ENCODE measurements at regions not wholly inside any gene's neighbourhood (a gene's known extent, or its start where the extent isn't known, plus 50 kb on each side); places are given as distances from the start of the nearest gene placed in this dataset.

- TF ChIP-seq, protein P1, sequence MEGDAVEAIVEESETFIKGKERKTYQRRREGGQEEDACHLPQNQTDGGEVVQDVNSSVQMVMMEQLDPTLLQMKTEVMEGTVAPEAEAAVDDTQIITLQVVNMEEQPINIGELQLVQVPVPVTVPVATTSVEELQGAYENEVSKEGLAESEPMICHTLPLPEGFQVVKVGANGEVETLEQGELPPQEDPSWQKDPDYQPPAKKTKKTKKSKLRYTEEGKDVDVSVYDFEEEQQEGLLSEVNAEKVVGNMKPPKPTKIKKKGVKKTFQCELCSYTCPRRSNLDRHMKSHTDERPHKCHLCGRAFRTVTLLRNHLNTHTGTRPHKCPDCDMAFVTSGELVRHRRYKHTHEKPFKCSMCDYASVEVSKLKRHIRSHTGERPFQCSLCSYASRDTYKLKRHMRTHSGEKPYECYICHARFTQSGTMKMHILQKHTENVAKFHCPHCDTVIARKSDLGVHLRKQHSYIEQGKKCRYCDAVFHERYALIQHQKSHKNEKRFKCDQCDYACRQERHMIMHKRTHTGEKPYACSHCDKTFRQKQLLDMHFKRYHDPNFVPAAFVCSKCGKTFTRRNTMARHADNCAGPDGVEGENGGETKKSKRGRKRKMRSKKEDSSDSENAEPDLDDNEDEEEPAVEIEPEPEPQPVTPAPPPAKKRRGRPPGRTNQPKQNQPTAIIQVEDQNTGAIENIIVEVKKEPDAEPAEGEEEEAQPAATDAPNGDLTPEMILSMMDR (IDR thresholded peaks at IDR 0.05), result no peak
- no peak for TF ChIP-seq POLR2A (IDR thresholded peaks at IDR 0.05)
Observed at GRCh38 chr5:93107141-93107540, 473.9 kb downstream of the NR2F1-AS1 start.
